Nucleus accumbens (tissue), 56 donors: ENCODE measurements at regions not wholly inside any gene's neighbourhood (a gene's known extent, or its start where the extent isn't known, plus 50 kb on each side); places are given as distances from the start of the nearest gene placed in this dataset.
"Not testable (repeated sequence)": the region's sequence is repeated elsewhere in the genome, so short reads cannot be mapped to it uniquely, and the experiment has no call there.

Experiments used
- DNase-seq, 56 donors: peaks; one replicate each; lab custom pipeline; 2025; lab: John Stamatoyannopoulos, UW

- no peak for DNase-seq
Measured at GRCh38 chr6:121896771-121897170, 461.3 kb downstream of the GJA1 start.

GRCh38 chr6:121897337-121897760 is 461.9 kb downstream of the GJA1 start:
- no peak for DNase-seq

- no peak for DNase-seq
Measured at GRCh38 chr6:121901432-121901831, 466.0 kb downstream of the GJA1 start.

- DNase-seq = no peak
Measured at GRCh38 chr6:121904559-121904958, 469.1 kb downstream of the GJA1 start.

- DNase-seq = no peak
Measured at GRCh38 chr6:121912905-121913304, 477.5 kb downstream of the GJA1 start.

GRCh38 chr6:121917263-121917829 is 481.9 kb downstream of the GJA1 start:
- no peak for DNase-seq

- DNase-seq = no peak
Measured at GRCh38 chr6:121917834-121918559, 481.5 kb upstream of the HSF2 start.

- DNase-seq = no peak
Measured at GRCh38 chr6:121920616-121921015, 478.8 kb upstream of the HSF2 start.

- no peak for DNase-seq
Measured at GRCh38 chr6:121925024-121925423, 474.4 kb upstream of the HSF2 start.

GRCh38 chr6:121925534-121926255 is 473.8 kb upstream of the HSF2 start:
- DNase-seq = no peak

GRCh38 chr6:121929301-121929700 is 470.2 kb upstream of the HSF2 start:
- no peak for DNase-seq

- peak in 1 of 56 donors; percentile 0 for DNase-seq
Measured at GRCh38 chr6:121932076-121932991, 467.1 kb upstream of the HSF2 start.

GRCh38 chr6:121934451-121934850 is 465.0 kb upstream of the HSF2 start:
- DNase-seq = no peak

- DNase-seq = no peak
Measured at GRCh38 chr6:121940728-121941127, 458.7 kb upstream of the HSF2 start.

GRCh38 chr6:121944354-121944753 is 455.1 kb upstream of the HSF2 start:
- DNase-seq = no peak

- DNase-seq = no peak
Measured at GRCh38 chr6:121951123-121951522, 448.3 kb upstream of the HSF2 start.

- peak in 2 of 56 donors; percentile 0 to 10 for DNase-seq
Measured at GRCh38 chr6:121951918-121952379, 447.5 kb upstream of the HSF2 start.

GRCh38 chr6:121955401-121955800 is 444.1 kb upstream of the HSF2 start:
- not testable (repeated sequence) for DNase-seq

- no peak for DNase-seq
Measured at GRCh38 chr6:121956782-121957181, 442.7 kb upstream of the HSF2 start.

- no peak for DNase-seq
Measured at GRCh38 chr6:121959501-121959900, 440.0 kb upstream of the HSF2 start.
